ENCODE measurements at regions not wholly inside any gene's neighbourhood (a gene's known extent, or its start where the extent isn't known, plus 50 kb on each side); places are given as distances from the start of the nearest gene placed in this dataset.

DNA sequence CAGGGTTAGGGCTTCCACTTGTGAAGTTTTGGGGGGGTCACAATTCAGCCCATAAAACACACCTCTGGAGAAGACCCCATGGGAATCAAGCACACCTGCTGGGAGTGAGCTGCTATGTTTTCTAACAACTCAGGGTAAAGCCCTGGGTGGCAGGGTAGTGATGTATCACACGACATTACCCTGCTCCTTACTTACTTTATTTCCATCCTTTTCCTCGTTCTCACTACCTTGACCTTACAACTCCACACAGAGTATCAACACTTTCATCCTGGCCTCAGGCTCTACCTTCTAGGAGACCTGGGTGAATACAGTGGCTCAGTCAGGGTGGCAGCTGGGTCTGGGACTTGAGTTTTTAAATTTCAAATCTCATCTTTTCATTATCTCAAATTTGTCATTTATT lies 290.3 kb downstream of the CYRIA start:
- H3K4me1 ChIP-seq (ENCODE audit: control insufficient read depth in 2 of 2, insufficient read depth in 2 of 2, low read length in 1 of 2), result no peaks in the 10 kb centered on the region
- WGBS, 2 donors, result 87 to 88% methylated on average over 2 of the region's 2 CpGs
- H3K4me3 ChIP-seq (ENCODE audit: low read depth in 1 of 2, low read length in 2 of 2), result no peak overlapping the region
- H3K27ac ChIP-seq (ENCODE audit: low read depth in 2 of 2, low read length in 1 of 2), result no peak overlapping the region
- no peaks in the 10 kb centered on the region for H3K27me3 ChIP-seq (ENCODE audit: control insufficient read depth in 1 of 2, insufficient read depth in 2 of 2, low read length in 2 of 2)
- H3K9me3 ChIP-seq (ENCODE audit: control insufficient read depth in 2 of 2, insufficient read depth in 1 of 2, low read depth in 1 of 2, low read length in 1 of 2), result no peaks in the 10 kb centered on the region
- H3K36me3 ChIP-seq (ENCODE audit: control insufficient read depth in 2 of 2, insufficient read depth in 2 of 2, low read length in 1 of 2), result no peaks in the 10 kb centered on the region

DNA sequence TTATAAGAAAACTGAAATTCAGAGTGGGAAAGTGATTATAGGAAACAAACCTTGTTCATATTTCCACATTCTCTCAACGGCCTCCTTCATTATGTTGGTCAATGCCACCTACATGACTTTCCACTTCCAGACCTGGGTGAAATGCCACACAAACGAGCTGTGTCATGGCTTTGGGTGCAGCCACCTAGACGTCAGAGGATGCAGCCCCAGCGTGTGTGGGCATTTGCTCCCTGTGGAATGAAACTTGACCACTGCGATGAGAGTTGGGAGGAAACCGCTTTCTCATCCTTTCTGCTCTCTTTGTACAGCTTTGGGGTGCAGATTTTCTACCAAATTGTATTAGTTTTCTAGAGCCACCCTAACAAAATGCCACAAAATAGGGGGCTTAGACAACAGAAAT lies 291.0 kb downstream of the CYRIA start:
- 77 to 82% methylated on average over 6 of the region's 6 CpGs for WGBS, 2 donors
- Histone ChIP-seq H3K36me3 (ENCODE audit: control insufficient read depth in 2 of 2, insufficient read depth in 2 of 2, low read length in 1 of 2) (no peaks in the 10 kb centered on the region), H3K27me3 (ENCODE audit: control insufficient read depth in 1 of 2, insufficient read depth in 2 of 2, low read length in 2 of 2) (no peaks in the 10 kb centered on the region), H3K9me3 (ENCODE audit: control insufficient read depth in 2 of 2, insufficient read depth in 1 of 2, low read depth in 1 of 2, low read length in 1 of 2) (no peaks in the 10 kb centered on the region), H3K4me3 (ENCODE audit: low read depth in 1 of 2, low read length in 2 of 2) (no peak overlapping the region), H3K4me1 (ENCODE audit: control insufficient read depth in 2 of 2, insufficient read depth in 2 of 2, low read length in 1 of 2) (no peaks in the 10 kb centered on the region), H3K27ac (ENCODE audit: low read depth in 2 of 2, low read length in 1 of 2) (no peak overlapping the region)

DNA sequence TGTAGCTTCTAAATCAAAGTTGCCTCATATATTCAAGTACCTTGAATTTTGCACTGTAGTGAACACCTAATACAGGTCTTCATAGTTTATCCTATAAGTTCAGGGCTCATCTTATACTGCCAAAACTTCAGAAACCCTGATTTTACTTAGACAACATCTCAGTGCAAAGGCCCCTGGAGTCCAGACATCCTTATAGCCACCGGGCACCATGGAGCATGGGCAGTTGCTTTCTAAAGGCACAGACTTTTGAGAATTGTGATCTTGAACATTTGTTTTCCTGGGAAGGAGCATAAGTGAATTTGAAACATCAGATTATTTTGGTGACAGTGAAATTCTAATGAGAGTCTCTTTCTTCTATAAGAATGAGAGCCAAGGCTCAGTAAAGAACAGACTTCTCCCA lies 292.3 kb downstream of the CYRIA start:
- 90 to 100% methylated on average over 1 of the region's 1 CpG for WGBS, 2 donors
- Histone ChIP-seq H3K4me3 (ENCODE audit: low read depth in 1 of 2, low read length in 2 of 2) (no peak overlapping the region), H3K27me3 (ENCODE audit: control insufficient read depth in 1 of 2, insufficient read depth in 2 of 2, low read length in 2 of 2) (no peaks in the 10 kb centered on the region), H3K9me3 (ENCODE audit: control insufficient read depth in 2 of 2, insufficient read depth in 1 of 2, low read depth in 1 of 2, low read length in 1 of 2) (no peaks in the 10 kb centered on the region), H3K4me1 (ENCODE audit: control insufficient read depth in 2 of 2, insufficient read depth in 2 of 2, low read length in 1 of 2) (no peaks in the 10 kb centered on the region), H3K36me3 (ENCODE audit: control insufficient read depth in 2 of 2, insufficient read depth in 2 of 2, low read length in 1 of 2) (no peaks in the 10 kb centered on the region), H3K27ac (ENCODE audit: low read depth in 2 of 2, low read length in 1 of 2) (no peak overlapping the region)

DNA sequence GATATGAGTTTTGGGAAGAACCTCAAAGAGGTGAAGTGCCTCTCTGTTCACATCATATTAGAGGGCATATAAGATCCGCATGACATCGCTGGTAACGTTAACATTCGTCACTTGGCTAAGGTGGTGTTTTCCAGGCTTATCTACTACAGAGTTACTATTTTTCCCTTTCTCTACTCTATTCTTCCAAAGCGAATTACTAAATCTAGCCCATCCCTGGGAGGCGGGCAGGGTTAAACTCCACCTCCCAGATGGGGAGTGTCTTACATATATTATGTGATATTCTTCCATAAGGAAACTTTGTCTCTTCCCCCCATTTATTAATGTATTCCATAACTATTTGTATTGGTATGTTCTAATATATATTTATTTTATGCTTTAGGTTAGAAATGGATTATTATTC lies 293.9 kb downstream of the CYRIA start:
- no peak overlapping the region for H3K4me3 ChIP-seq (ENCODE audit: low read depth in 1 of 2, low read length in 2 of 2)
- WGBS, 2 donors, result 92 to 94% methylated on average over 6 of the region's 6 CpGs
- no peaks in the 10 kb centered on the region for H3K4me1 ChIP-seq (ENCODE audit: control insufficient read depth in 2 of 2, insufficient read depth in 2 of 2, low read length in 1 of 2)
- H3K27me3 ChIP-seq (ENCODE audit: control insufficient read depth in 1 of 2, insufficient read depth in 2 of 2, low read length in 2 of 2), result no peaks in the 10 kb centered on the region
- no peaks in the 10 kb centered on the region for H3K9me3 ChIP-seq (ENCODE audit: control insufficient read depth in 2 of 2, insufficient read depth in 1 of 2, low read depth in 1 of 2, low read length in 1 of 2)
- no peaks in the 10 kb centered on the region for H3K36me3 ChIP-seq (ENCODE audit: control insufficient read depth in 2 of 2, insufficient read depth in 2 of 2, low read length in 1 of 2)
- H3K27ac ChIP-seq (ENCODE audit: low read depth in 2 of 2, low read length in 1 of 2), result no peak overlapping the region

DNA sequence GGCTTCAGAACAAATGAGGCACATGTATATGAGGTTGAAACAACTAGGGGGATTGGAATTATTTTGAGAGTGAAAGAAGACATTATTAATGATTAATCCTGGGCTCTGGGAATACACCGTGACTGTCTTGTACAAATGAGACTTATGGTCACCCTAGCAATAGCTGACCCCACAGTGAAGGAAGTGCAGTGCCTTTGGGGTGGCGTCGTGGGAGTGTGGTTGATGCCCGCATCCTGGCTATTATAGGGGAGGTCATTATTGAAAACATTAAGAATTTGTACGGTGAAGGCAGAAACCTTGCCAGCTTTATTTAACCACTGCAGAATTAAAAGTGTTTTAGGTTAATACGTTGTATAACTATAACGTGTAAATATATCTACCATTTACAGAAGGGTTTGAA lies 296.7 kb downstream of the CYRIA start:
- Histone ChIP-seq H3K4me1 (ENCODE audit: control insufficient read depth in 2 of 2, insufficient read depth in 2 of 2, low read length in 1 of 2) (no peaks in the 10 kb centered on the region), H3K27me3 (ENCODE audit: control insufficient read depth in 1 of 2, insufficient read depth in 2 of 2, low read length in 2 of 2) (no peaks in the 10 kb centered on the region), H3K27ac (ENCODE audit: low read depth in 2 of 2, low read length in 1 of 2) (no peak overlapping the region), H3K4me3 (ENCODE audit: low read depth in 1 of 2, low read length in 2 of 2) (no peak overlapping the region), H3K9me3 (ENCODE audit: control insufficient read depth in 2 of 2, insufficient read depth in 1 of 2, low read depth in 1 of 2, low read length in 1 of 2) (no peaks in the 10 kb centered on the region), H3K36me3 (ENCODE audit: control insufficient read depth in 2 of 2, insufficient read depth in 2 of 2, low read length in 1 of 2) (no peaks in the 10 kb centered on the region)
- 89 to 90% methylated on average over 7 of the region's 7 CpGs for WGBS, 2 donors

DNA sequence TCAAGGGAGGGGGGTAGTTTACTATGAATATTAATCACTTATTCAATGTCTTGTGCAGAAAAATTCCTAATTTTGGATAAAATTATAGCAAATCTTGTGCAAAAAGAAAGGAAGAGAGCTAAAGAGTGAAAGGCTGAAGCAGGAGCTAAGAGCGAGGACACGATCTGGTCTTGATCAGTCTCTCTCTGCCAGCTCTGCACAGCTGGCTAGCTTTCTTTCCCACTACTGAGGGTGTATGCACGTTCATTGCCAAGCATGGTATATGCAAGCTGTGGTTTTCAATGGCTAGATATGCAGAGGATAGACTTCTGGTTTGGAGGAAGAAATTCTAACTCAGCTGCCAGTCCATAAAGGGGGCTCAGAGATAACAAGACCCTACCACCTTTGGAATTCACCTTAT lies 297.3 kb downstream of the CYRIA start:
- H3K4me3 ChIP-seq (ENCODE audit: low read depth in 1 of 2, low read length in 2 of 2), result no peak overlapping the region
- no peak overlapping the region for H3K27ac ChIP-seq (ENCODE audit: low read depth in 2 of 2, low read length in 1 of 2)
- no peaks in the 10 kb centered on the region for H3K9me3 ChIP-seq (ENCODE audit: control insufficient read depth in 2 of 2, insufficient read depth in 1 of 2, low read depth in 1 of 2, low read length in 1 of 2)
- WGBS, 2 donors, result 77 to 86% methylated on average over 3 of the region's 3 CpGs
- no peaks in the 10 kb centered on the region for H3K36me3 ChIP-seq (ENCODE audit: control insufficient read depth in 2 of 2, insufficient read depth in 2 of 2, low read length in 1 of 2)
- no peaks in the 10 kb centered on the region for H3K4me1 ChIP-seq (ENCODE audit: control insufficient read depth in 2 of 2, insufficient read depth in 2 of 2, low read length in 1 of 2)
- no peaks in the 10 kb centered on the region for H3K27me3 ChIP-seq (ENCODE audit: control insufficient read depth in 1 of 2, insufficient read depth in 2 of 2, low read length in 2 of 2)

DNA sequence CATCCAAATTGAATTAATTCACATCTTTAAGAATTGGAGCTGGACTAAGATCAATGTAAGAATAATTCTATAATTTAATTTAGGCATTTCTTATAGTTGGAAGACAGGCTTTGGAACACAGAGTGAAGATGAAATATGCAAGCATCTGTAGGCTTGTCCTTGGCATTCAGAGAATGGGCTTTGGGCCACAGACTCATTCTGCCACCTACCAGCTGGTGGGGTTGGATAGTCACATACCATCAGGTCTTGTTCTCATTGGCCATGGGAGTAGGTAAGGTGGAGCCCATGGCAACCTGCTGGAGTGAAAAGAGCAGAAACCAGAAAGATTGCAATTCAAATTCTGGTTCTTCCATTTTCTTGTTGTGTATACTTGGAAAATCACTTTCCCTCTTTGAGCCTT lies 300.3 kb downstream of the CYRIA start:
- H3K36me3 ChIP-seq (ENCODE audit: control insufficient read depth in 2 of 2, insufficient read depth in 2 of 2, low read length in 1 of 2), result no peaks in the 10 kb centered on the region
- H3K27me3 ChIP-seq (ENCODE audit: control insufficient read depth in 1 of 2, insufficient read depth in 2 of 2, low read length in 2 of 2), result no peaks in the 10 kb centered on the region
- no peak overlapping the region for H3K4me3 ChIP-seq (ENCODE audit: low read depth in 1 of 2, low read length in 2 of 2)
- no peaks in the 10 kb centered on the region for H3K4me1 ChIP-seq (ENCODE audit: control insufficient read depth in 2 of 2, insufficient read depth in 2 of 2, low read length in 1 of 2)
- no peaks in the 10 kb centered on the region for H3K9me3 ChIP-seq (ENCODE audit: control insufficient read depth in 2 of 2, insufficient read depth in 1 of 2, low read depth in 1 of 2, low read length in 1 of 2)
- no peak overlapping the region for H3K27ac ChIP-seq (ENCODE audit: low read depth in 2 of 2, low read length in 1 of 2)

DNA sequence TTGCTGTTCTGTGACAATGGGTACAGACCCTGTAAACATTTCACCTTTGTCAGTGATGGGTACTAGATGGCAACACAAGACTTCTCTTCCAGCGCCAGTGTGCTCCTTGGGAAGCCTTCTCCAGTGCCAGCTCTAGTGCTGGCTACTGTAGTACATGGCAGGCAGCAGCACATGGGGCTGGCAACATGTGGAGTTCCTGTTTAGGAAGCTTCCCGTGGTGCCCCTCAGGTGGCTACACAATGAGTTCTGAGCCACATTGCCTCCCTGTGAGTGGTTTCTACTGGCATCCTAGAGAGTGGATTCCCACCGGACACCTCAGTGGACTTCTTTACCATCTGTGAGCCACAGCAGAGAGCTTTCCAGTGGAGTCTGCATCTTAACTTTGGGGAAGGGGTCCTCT lies 302.1 kb downstream of the CYRIA start:
- 81 to 88% methylated on average over 3 of the region's 3 CpGs for WGBS, 2 donors
- Histone ChIP-seq H3K27me3 (ENCODE audit: control insufficient read depth in 1 of 2, insufficient read depth in 2 of 2, low read length in 2 of 2) (no peaks in the 10 kb centered on the region), H3K27ac (ENCODE audit: low read depth in 2 of 2, low read length in 1 of 2) (no peak overlapping the region), H3K4me3 (ENCODE audit: low read depth in 1 of 2, low read length in 2 of 2) (no peak overlapping the region), H3K4me1 (ENCODE audit: control insufficient read depth in 2 of 2, insufficient read depth in 2 of 2, low read length in 1 of 2) (no peaks in the 10 kb centered on the region), H3K36me3 (ENCODE audit: control insufficient read depth in 2 of 2, insufficient read depth in 2 of 2, low read length in 1 of 2) (no peaks in the 10 kb centered on the region), H3K9me3 (ENCODE audit: control insufficient read depth in 2 of 2, insufficient read depth in 1 of 2, low read depth in 1 of 2, low read length in 1 of 2) (no peaks in the 10 kb centered on the region)

DNA sequence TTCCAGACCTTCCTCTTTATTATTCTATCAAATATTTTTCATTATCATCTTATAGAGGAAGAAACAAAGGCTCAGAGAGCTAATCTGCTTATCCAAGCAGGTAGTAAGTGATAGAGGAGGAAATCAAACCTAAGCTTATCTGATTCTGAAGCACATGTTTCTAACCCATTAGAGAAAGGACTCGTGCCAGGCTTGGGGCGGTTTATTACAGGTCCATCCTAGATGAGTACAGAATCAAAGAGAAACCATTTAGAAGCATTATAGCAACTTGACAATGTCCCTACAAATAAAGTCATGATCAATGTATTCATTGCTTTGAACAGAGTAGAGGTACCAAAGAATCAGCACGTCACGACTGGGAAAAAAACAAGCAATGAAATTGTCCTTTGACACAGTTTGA lies 303.0 kb downstream of the CYRIA start:
- Histone ChIP-seq H3K4me3 (ENCODE audit: low read depth in 1 of 2, low read length in 2 of 2) (no peak overlapping the region), H3K36me3 (ENCODE audit: control insufficient read depth in 2 of 2, insufficient read depth in 2 of 2, low read length in 1 of 2) (no peaks in the 10 kb centered on the region), H3K27ac (ENCODE audit: low read depth in 2 of 2, low read length in 1 of 2) (no peak overlapping the region), H3K4me1 (ENCODE audit: control insufficient read depth in 2 of 2, insufficient read depth in 2 of 2, low read length in 1 of 2) (no peaks in the 10 kb centered on the region), H3K27me3 (ENCODE audit: control insufficient read depth in 1 of 2, insufficient read depth in 2 of 2, low read length in 2 of 2) (no peaks in the 10 kb centered on the region), H3K9me3 (ENCODE audit: control insufficient read depth in 2 of 2, insufficient read depth in 1 of 2, low read depth in 1 of 2, low read length in 1 of 2) (no peaks in the 10 kb centered on the region)
- WGBS, 2 donors, result 83 to 86% methylated on average over 4 of the region's 4 CpGs

DNA sequence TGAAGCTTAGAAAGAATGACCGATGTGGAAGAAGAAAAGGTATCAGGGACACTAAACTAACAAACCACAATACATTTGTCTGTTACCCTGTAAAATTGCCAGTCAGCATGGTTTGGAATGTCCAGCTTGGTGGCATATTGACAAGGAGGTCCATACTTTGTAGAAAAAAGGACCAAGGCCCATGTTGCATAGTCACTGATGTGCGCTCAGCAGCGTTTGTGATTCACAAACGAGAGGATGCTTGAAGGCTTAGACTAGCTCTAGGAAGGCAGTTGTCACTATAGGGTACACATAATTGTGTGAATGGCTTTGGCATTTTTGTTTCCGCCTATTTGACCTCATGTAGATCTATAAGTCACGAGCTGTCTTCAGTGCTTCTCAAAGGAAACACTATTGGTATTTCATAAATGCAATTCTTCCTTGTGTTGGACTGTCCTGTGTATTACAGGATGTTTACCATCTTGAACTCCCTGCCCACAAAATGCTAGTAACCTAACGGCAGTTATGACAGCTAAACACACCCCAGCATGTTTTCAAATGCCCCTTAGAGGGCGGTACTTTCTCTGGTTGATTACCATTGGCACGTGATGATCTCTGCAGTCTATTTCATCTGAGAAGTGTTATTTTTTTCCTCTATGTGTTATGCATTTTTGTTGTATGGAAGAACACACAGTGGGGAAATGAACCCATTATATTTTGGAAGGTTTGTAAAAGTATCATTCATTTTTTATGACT lies 304.2 kb downstream of the CYRIA start:
- whole genome bisulfite sequencing, 2 donors, result 78 to 84% methylated on average over 9 of the region's 9 CpGs
- no peaks in the 10 kb centered on the region for H3K9me3 ChIP-seq (ENCODE audit: control insufficient read depth in 2 of 2, insufficient read depth in 1 of 2, low read depth in 1 of 2, low read length in 1 of 2)
- no peak overlapping the region for H3K4me3 ChIP-seq (ENCODE audit: low read depth in 1 of 2, low read length in 2 of 2)

More for the DNA sequence above, 304.2 kb downstream of the CYRIA start:
- Histone ChIP-seq H3K27ac (ENCODE audit: low read depth in 2 of 2, low read length in 1 of 2) (no peak overlapping the region), H3K27me3 (ENCODE audit: control insufficient read depth in 1 of 2, insufficient read depth in 2 of 2, low read length in 2 of 2) (no peaks in the 10 kb centered on the region), H3K36me3 (ENCODE audit: control insufficient read depth in 2 of 2, insufficient read depth in 2 of 2, low read length in 1 of 2) (no peaks in the 10 kb centered on the region), H3K4me1 (ENCODE audit: control insufficient read depth in 2 of 2, insufficient read depth in 2 of 2, low read length in 1 of 2) (no peaks in the 10 kb centered on the region)

Data from esophagus (tissue), 2 donors.